H1 (cell line): ENCODE measurements at regions not wholly inside any gene's neighbourhood (a gene's known extent, or its start where the extent isn't known, plus 50 kb on each side); places are given as distances from the start of the nearest gene placed in this dataset.

Experiments
- CTCF ChIA-PET: fragments of 300-600 bp; sonication (Branson Sonifier 250); formaldehyde crosslinking; loops from one replicate; lab custom pipeline; 2021; ENCODE audit not compliant: partially characterized antibody; lab: Charles Lee
- POLR2A ChIA-PET: fragments of 300-600 bp; sonication (Branson Sonifier 250); formaldehyde crosslinking; loops from one replicate; lab custom pipeline; 2021; ENCODE audit warnings: inconsistent platforms; ENCODE audit not compliant: partially characterized antibody; lab: Charles Lee
- DNase-seq, 2 experiments: peaks; one replicate each; pipeline versions ENCODE4 v3.0.0 to v3.0.0-alpha.2; 2010 to 2022; ENCODE audit warnings: low spot score in 2 of 2, low read depth in 1 of 2, mixed read lengths in 1 of 2
- FAIRE-seq: peaks from 2 replicates; lab custom pipeline; 2011; peaks lifted over from hg19 to GRCh38; lab: Jason Lieb, UNC
- H2AFZ ChIP-seq: 2 replicates; pipeline ENCODE4 v1.8.1; 2012; ENCODE audit warnings: low read length, inconsistent platforms
- H2AK5ac ChIP-seq: 2 replicates; pipeline ENCODE4 v1.6.1; 2013; ENCODE audit warnings: low read depth, low read length
- H2BK120ac ChIP-seq: replicated peaks from 2 replicates; pipeline ENCODE3; 2013; ENCODE audit warnings: low read depth, low read length, inconsistent platforms
- H2BK12ac ChIP-seq: 2 replicates; pipeline ENCODE4 v1.6.1; 2013; ENCODE audit warnings: low read depth, low read length
- H2BK15ac ChIP-seq: 2 replicates; pipeline ENCODE4 v1.6.1; 2013; ENCODE audit warnings: low read length
- H2BK20ac ChIP-seq: 2 replicates; pipeline ENCODE4 v1.6.1; 2013; ENCODE audit warnings: low read length
- H2BK5ac ChIP-seq: 2 replicates; pipeline ENCODE4 v1.6.1; 2013; ENCODE audit warnings: low read depth, low read length
- H3K14ac ChIP-seq: 2 replicates; pipeline ENCODE4 v1.6.1; 2013; ENCODE audit warnings: inconsistent platforms; ENCODE audit not compliant: insufficient read length
- H3K18ac ChIP-seq: 2 replicates; pipeline ENCODE4 v1.6.1; 2013; ENCODE audit warnings: low read length; ENCODE audit errors: extremely low read depth
- H3K23ac ChIP-seq: 2 replicates; pipeline ENCODE4 v1.6.1; 2013; ENCODE audit warnings: inconsistent platforms; ENCODE audit not compliant: insufficient read length
- H3K23me2 ChIP-seq: 2 replicates; pipeline ENCODE4 v1.6.1; 2013; ENCODE audit warnings: low read depth, low read length
- H3K27ac ChIP-seq: 2 replicates; pipeline ENCODE4 v1.6.1; 2011; ENCODE audit warnings: low read depth, low read length, inconsistent platforms
- H3K27me3 ChIP-seq, 4 experiments: replicated peaks in 1 of 4; 1 replicate in 1 of 4; 2 replicates in 3 of 4; pipeline versions ENCODE4 v1.6.1 to v1.8.1; 2011 to 2013; ENCODE audit warnings: low read length in 3 of 4, mild to moderate bottlenecking in 3 of 4, inconsistent platforms in 2 of 4, mixed read lengths in 2 of 4, moderate library complexity in 1 of 4; ENCODE audit not compliant: control insufficient read depth in 3 of 4, insufficient read depth in 3 of 4; ENCODE audit errors: extremely low read depth in 1 of 4
- H3K36me3 ChIP-seq, 4 experiments: 2 replicates each; pipeline versions ENCODE4 v1.6.1 to v1.8.1; 2011 to 2013; ENCODE audit warnings: mild to moderate bottlenecking in 4 of 4, low read length in 3 of 4, moderate library complexity in 2 of 4, control low read depth in 1 of 4, inconsistent platforms in 1 of 4; ENCODE audit not compliant: insufficient read depth in 4 of 4, control insufficient read depth in 2 of 4
- H3K4ac ChIP-seq: replicated peaks from 2 replicates; pipeline ENCODE3; 2013; ENCODE audit warnings: low read length, low read depth, mixed read lengths, inconsistent platforms; ENCODE audit not compliant: insufficient read length
- H3K4me1 ChIP-seq, 4 experiments: replicated peaks in 1 of 4; 1 replicate in 1 of 4; 2 replicates in 3 of 4; pipeline versions ENCODE4 v1.6.1 to v1.8.1; 2011 to 2013; ENCODE audit warnings: low read length in 3 of 4, inconsistent platforms in 2 of 4, mixed read lengths in 1 of 4; ENCODE audit not compliant: insufficient read depth in 4 of 4, control insufficient read depth in 3 of 4
- H3K4me2 ChIP-seq, 2 experiments: 2 replicates each; pipeline versions ENCODE4 v1.6.1 to v1.8.1; 2011 to 2013; ENCODE audit warnings: low read depth in 2 of 2, low read length in 2 of 2, control low read depth in 1 of 2, inconsistent platforms in 1 of 2, mild to moderate bottlenecking in 1 of 2; ENCODE audit not compliant: insufficient read depth in 1 of 2
- H3K4me3 ChIP-seq, 4 experiments: fragments of 200-600, 300-600 bp in 1 of 4; sonication (generic), shearing (Covaris generic), sonication (Bioruptor Twin) in 1 of 4; 2 replicates each; pipeline versions ENCODE4 v1.5.1 to v1.8.1; 2011 to 2016; ENCODE audit warnings: low read length in 4 of 4, low read depth in 3 of 4, control low read depth in 2 of 4, inconsistent platforms in 2 of 4, mild to moderate bottlenecking in 2 of 4, mixed read lengths in 1 of 4, moderate library complexity in 1 of 4; ENCODE audit not compliant: insufficient read depth in 2 of 4; ENCODE audit errors: extremely low read depth in 1 of 4
- H3K56ac ChIP-seq: replicated peaks from 2 replicates; pipeline ENCODE3; 2013; ENCODE audit warnings: low read depth, mild to moderate bottlenecking, mixed read lengths, low read length, inconsistent platforms; ENCODE audit not compliant: insufficient read length
- H3K79me1 ChIP-seq: 2 replicates; pipeline ENCODE4 v1.6.1; 2013; ENCODE audit warnings: low read depth, low read length, control low read depth
- H3K79me2 ChIP-seq, 2 experiments: 2 replicates each; pipeline versions ENCODE4 v1.6.1 to v1.8.1; 2012 to 2013; ENCODE audit warnings: low read length in 2 of 2, mild to moderate bottlenecking in 2 of 2, inconsistent platforms in 1 of 2; ENCODE audit not compliant: insufficient read depth in 2 of 2, control insufficient read depth in 1 of 2
- H3K9ac ChIP-seq, 4 experiments: replicated peaks in 1 of 4; 1 replicate in 1 of 4; 2 replicates in 3 of 4; pipeline versions ENCODE4 v1.6.1 to v1.8.1; 2011 to 2013; ENCODE audit warnings: low read depth in 3 of 4, low read length in 3 of 4, control low read depth in 2 of 4, mild to moderate bottlenecking in 2 of 4, moderate library complexity in 2 of 4, inconsistent platforms in 1 of 4; ENCODE audit errors: extremely low read depth in 1 of 4
- H3K9me3 ChIP-seq, 2 experiments: 2 replicates each; pipeline versions ENCODE4 v1.6.1 to v1.8.1; 2012 to 2013; ENCODE audit warnings: mild to moderate bottlenecking in 2 of 2, moderate library complexity in 2 of 2, control low read depth in 1 of 2, inconsistent platforms in 1 of 2, low read depth in 1 of 2, low read length in 1 of 2, mixed read lengths in 1 of 2; ENCODE audit not compliant: insufficient read depth in 2 of 2
- H4K20me1 ChIP-seq, 2 experiments: replicated peaks in 1 of 2; 2 replicates each; pipeline versions ENCODE3 to v1.8.1; 2011 to 2013; ENCODE audit warnings: inconsistent platforms in 2 of 2, low read length in 2 of 2, mild to moderate bottlenecking in 1 of 2; ENCODE audit not compliant: insufficient read depth in 2 of 2, control insufficient read depth in 1 of 2
- H4K5ac ChIP-seq: 2 replicates; pipeline ENCODE4 v1.6.1; 2013; ENCODE audit warnings: low read length, low read depth, mixed read lengths, inconsistent platforms; ENCODE audit not compliant: insufficient read length
- H4K8ac ChIP-seq: 2 replicates; pipeline ENCODE4 v1.8.0; 2013; ENCODE audit warnings: mild to moderate bottlenecking, moderate library complexity, low read length, inconsistent platforms; ENCODE audit not compliant: insufficient read depth; ENCODE audit errors: extremely low read depth
- H4K91ac ChIP-seq: replicated peaks from 2 replicates; pipeline ENCODE3; 2013; ENCODE audit warnings: low read length, mixed read lengths, inconsistent platforms; ENCODE audit not compliant: insufficient read length
- CREB1 ChIP-seq: IDR thresholded peaks from 2 replicates; pipeline ENCODE4 v1.6.1; 2012; ENCODE audit warnings: inconsistent platforms
- CTBP2 ChIP-seq: IDR thresholded peaks from 2 replicates; pipeline ENCODE4 v1.7.0; 2011; ENCODE audit warnings: borderline replicate concordance, mild to moderate bottlenecking, moderate library complexity, mixed read lengths, low read length; ENCODE audit not compliant: insufficient read depth, insufficient read length
- KDM5A ChIP-seq: fragments of 200-600 bp; IDR thresholded peaks from 2 replicates; pipeline ENCODE4 v1.7.1; 2012; ENCODE audit warnings: mild to moderate bottlenecking, low read length, inconsistent platforms, mixed read lengths
- MAFK ChIP-seq: IDR thresholded peaks from 2 replicates; pipeline ENCODE4 v1.6.1; 2012; ENCODE audit warnings: low read depth, mild to moderate bottlenecking, improper control_type of control experiment, low read length
- NANOG ChIP-seq: IDR thresholded peaks from 2 replicates; pipeline ENCODE4 v1.6.1; 2011; ENCODE audit warnings: low read length, low read depth, mild to moderate bottlenecking, inconsistent platforms; ENCODE audit not compliant: insufficient read depth, poor library complexity, severe bottlenecking
- POLR2AphosphoS5 ChIP-seq: IDR thresholded peaks from 2 replicates; pipeline ENCODE4 v1.6.1; 2011; ENCODE audit warnings: low read depth, low read length
- RFX5 ChIP-seq: IDR thresholded peaks from 2 replicates; pipeline ENCODE4 v1.6.1; 2011; ENCODE audit warnings: low read depth, low read length, improper control_type of control experiment, borderline replicate concordance
- SP1 ChIP-seq: IDR thresholded peaks from 2 replicates; pipeline ENCODE4 v1.6.1; 2011; ENCODE audit warnings: low read depth, low read length
- WGBS, 2 experiments: shearing (Covaris generic) in 1 of 2; methylation state at CpG; one replicate each; pipeline versions ENCODE4 v1.1.6 to v1.1.7; 2013 to 2015; ENCODE audit warnings: low lambda C conversion rate in 2 of 2, mixed read lengths in 2 of 2, inconsistent platforms in 1 of 2, low coverage in 1 of 2, missing lambda C conversion rate in 1 of 2; ENCODE audit not compliant: insufficient replicate concordance in 2 of 2, insufficient coverage in 1 of 2, insufficient read length in 1 of 2; ENCODE audit errors: extremely low coverage in 1 of 2, missing lambda C conversion rate in 1 of 2; 5-methylcytosine and 5-hydroxymethylcytosine counted together

DNA sequence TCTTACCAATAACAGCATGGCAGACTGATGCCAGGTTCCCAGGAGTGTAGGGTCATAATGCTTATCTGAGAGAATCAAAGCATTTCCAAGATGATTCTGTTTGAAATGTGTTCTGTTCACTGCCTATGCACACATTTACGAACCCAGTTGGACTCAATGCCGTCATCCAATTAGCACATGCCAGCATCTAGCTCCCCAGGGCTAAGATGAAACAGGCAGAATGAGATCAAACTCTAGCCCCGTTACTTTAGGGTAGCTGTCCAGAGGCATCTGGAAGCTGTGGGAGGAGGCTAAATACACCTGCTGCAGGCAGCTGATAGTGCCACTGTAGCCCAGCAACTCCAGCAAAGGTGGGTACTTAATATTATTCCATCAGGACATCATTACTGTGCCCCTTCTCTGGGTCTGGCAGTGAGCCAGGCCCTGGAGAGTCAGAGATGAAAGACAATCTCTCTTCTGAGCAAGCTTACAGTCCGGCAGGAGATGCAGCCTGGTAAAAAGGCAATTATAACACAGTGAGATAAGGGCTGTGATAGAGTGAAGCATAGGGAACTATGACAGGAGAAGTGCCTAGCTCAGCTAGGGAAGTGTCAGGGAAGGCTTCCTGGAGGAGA, 156.4 kb upstream of the PPP2R3A start:
- H2BK15ac ChIP-seq, result no peak overlapping the region
- no peak overlapping the region for H2AFZ ChIP-seq
- H3K36me3 ChIP-seq, result no peaks in the 10 kb centered on the region
- no peak overlapping the region for H3K4me2 ChIP-seq
- H3K79me1 ChIP-seq, result no peaks in the 10 kb centered on the region
- H3K14ac ChIP-seq, result no peak overlapping the region
- no peak overlapping the region for H4K5ac ChIP-seq
- DNase-seq, result no peak
- H2AK5ac ChIP-seq, result no peak overlapping the region
- H4K8ac ChIP-seq, result no peak overlapping the region
- CTCF ChIA-PET, result interaction anchor here (0.7 kb wide), 1 partner anchor 85 kb away, joined by 3 read pairs; no protein-coding TSS in a partner anchor
- POLR2A ChIA-PET, result interaction anchor here (0.9 kb wide), 1 partner anchor 9 kb away, joined by 3 read pairs; no protein-coding TSS in a partner anchor
- 94% methylated on average over 4 of the region's 4 CpGs; no CpG with 5 or more reads in 1 of the 2 experiments for WGBS, 2 experiments
- H3K56ac ChIP-seq, result no peak overlapping the region
- H3K4me1 ChIP-seq, result peaks cover 0 to 7% (median 3%) of the 10 kb centered on the region in 4 experiments; a peak in 4 of 7 replicates
- no peak overlapping the region for H4K91ac ChIP-seq
- H2BK12ac ChIP-seq, result no peak overlapping the region
- no peaks in the 10 kb centered on the region for H4K20me1 ChIP-seq
- no peak overlapping the region; a peak in 1 of 7 replicates for H3K9ac ChIP-seq
- no peak overlapping the region for H3K4me3 ChIP-seq
- no peak overlapping the region for H3K4ac ChIP-seq
- H3K9me3 ChIP-seq, result no peaks in the 10 kb centered on the region
- H2BK5ac ChIP-seq, result no peak overlapping the region
- no peak overlapping the region for H3K18ac ChIP-seq
- no peak overlapping the region for H3K27ac ChIP-seq
- H3K23me2 ChIP-seq, result no peaks in the 10 kb centered on the region
- FAIRE-seq, result no peak
- no peak for TF ChIP-seq SP1
- TF ChIP-seq RFX5, result no peak
- TF ChIP-seq CTBP2, result no peak
- TF ChIP-seq MAFK, result no peak
- no peak for TF ChIP-seq POLR2AphosphoS5
- no peak for TF ChIP-seq CREB1
- no peak for TF ChIP-seq KDM5A
- no peak for TF ChIP-seq NANOG
- H3K79me2 ChIP-seq, result no peaks in the 10 kb centered on the region
- H2BK20ac ChIP-seq, result no peak overlapping the region
- no peak overlapping the region for H3K23ac ChIP-seq
- H2BK120ac ChIP-seq, result no peak overlapping the region
- H3K27me3 ChIP-seq, result no peaks in the 10 kb centered on the region
